Hepatocyte (in vitro differentiated cells): ENCODE measurements at regions not wholly inside any gene's neighbourhood (a gene's known extent, or its start where the extent isn't known, plus 50 kb on each side); places are given as distances from the start of the nearest gene placed in this dataset.
"Not testable (repeated sequence)": the region's sequence is repeated elsewhere in the genome, so short reads cannot be mapped to it uniquely, and the experiment has no call there.

Source experiments
- DNase-seq: peaks from one replicate; pipeline ENCODE4 v3.0.0-alpha.2; 2016; ENCODE audit warnings: low spot score
- H2AFZ ChIP-seq: fragments of 200-600 bp; sonication (generic); 2 replicates; pipeline ENCODE4 v1.6.0; 2016; ENCODE audit warnings: antibody characterized with exemption, mild to moderate bottlenecking
- H3K27ac ChIP-seq: fragments of 200-600 bp; sonication (generic); 2 replicates; pipeline ENCODE4 v1.5.1; 2016; ENCODE audit warnings: mild to moderate bottlenecking
- H3K27me3 ChIP-seq: fragments of 200-600 bp; sonication (generic); 2 replicates; pipeline ENCODE4 v1.6.1; 2016
- H3K36me3 ChIP-seq: fragments of 200-600 bp; sonication (generic); replicated peaks from 2 replicates; pipeline ENCODE4 v1.5.1; 2016; ENCODE audit warnings: low read depth; ENCODE audit not compliant: insufficient read depth
- H3K4me1 ChIP-seq: fragments of 200-600 bp; sonication (generic); 2 replicates; pipeline ENCODE4 v1.5.1; 2016; ENCODE audit warnings: mild to moderate bottlenecking, moderate library complexity; ENCODE audit not compliant: insufficient read depth
- H3K4me2 ChIP-seq: fragments of 200-600 bp; sonication (generic); 2 replicates; pipeline ENCODE4 v1.6.0; 2016
- H3K4me3 ChIP-seq: fragments of 200-600 bp; sonication (generic); 2 replicates; pipeline ENCODE4 v1.5.1; 2016; ENCODE audit warnings: mild to moderate bottlenecking
- H3K79me2 ChIP-seq: fragments of 200-600 bp; sonication (generic); 2 replicates; pipeline ENCODE4 v1.6.0; 2017; ENCODE audit warnings: mild to moderate bottlenecking
- H3K9me2 ChIP-seq: fragments of 200-600 bp; sonication (generic); replicated peaks from 2 replicates; pipeline ENCODE4 v1.6.0; 2017; ENCODE audit warnings: mild to moderate bottlenecking; ENCODE audit not compliant: insufficient read depth
- H3K9me3 ChIP-seq: fragments of 200-600 bp; sonication (generic); 2 replicates; pipeline ENCODE4 v1.5.1; 2016; ENCODE audit warnings: low read depth, mild to moderate bottlenecking
- H4K20me1 ChIP-seq: fragments of 200-600 bp; sonication (generic); 2 replicates; pipeline ENCODE4 v1.6.0; 2016; ENCODE audit warnings: mild to moderate bottlenecking; ENCODE audit not compliant: insufficient read depth, poor library complexity, severe bottlenecking
- CTCF ChIP-seq: fragments of 200-600 bp; sonication (generic); IDR thresholded peaks from 2 replicates; pipeline ENCODE4 v1.5.1; 2016; ENCODE audit warnings: antibody characterized with exemption, mild to moderate bottlenecking; ENCODE audit not compliant: poor library complexity
- EZH2 ChIP-seq: fragments of 200-600 bp; sonication (generic); IDR thresholded peaks from 2 replicates; pipeline ENCODE4 v1.6.1; 2016; ENCODE audit warnings: antibody characterized with exemption, mild to moderate bottlenecking, borderline replicate concordance
- EZH2phosphoT487 ChIP-seq: fragments of 200-600 bp; sonication (generic); IDR thresholded peaks from one replicate; pipeline ENCODE4 v1.6.1; 2018; ENCODE audit warnings: antibody characterized with exemption, mild to moderate bottlenecking, low read depth, moderate library complexity; ENCODE audit not compliant: unreplicated experiment, severe bottlenecking
- WGBS: methylation state at CpG from one replicate; pipeline ENCODE4 v1.1.6; 2016; ENCODE audit warnings: low lambda C conversion rate; ENCODE audit errors: missing lambda C conversion rate; 5-methylcytosine and 5-hydroxymethylcytosine counted together

DNA sequence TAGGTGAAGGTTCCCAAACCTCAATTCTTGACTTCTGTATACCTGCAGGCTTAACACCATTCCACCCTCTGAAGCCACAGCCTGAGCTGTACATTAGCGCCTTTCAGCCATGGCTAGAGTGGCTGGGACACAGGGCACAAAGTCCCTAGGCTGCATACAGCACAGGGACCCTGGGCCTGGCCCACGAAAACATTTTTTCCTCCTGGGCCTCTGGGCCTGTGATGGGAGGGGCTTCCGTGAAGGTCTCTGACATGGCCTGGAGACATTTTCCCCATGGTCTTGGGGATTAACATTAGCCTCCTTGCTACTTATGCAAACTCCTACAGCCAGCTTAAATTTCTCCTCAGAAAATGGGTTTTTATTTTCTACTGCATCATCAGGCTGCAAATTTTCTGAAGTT, 195.2 kb upstream of the NR3C2 start:
- not testable (repeated sequence) for H3K27me3 ChIP-seq, H3K9me2 ChIP-seq, DNase-seq, H2AFZ ChIP-seq, H3K79me2 ChIP-seq, H3K4me3 ChIP-seq, H3K4me2 ChIP-seq, H4K20me1 ChIP-seq, H3K27ac ChIP-seq, H3K9me3 ChIP-seq, H3K36me3 ChIP-seq, H3K4me1 ChIP-seq
- 85% methylated on average over 3 of the region's 3 CpGs for WGBS

- no peak overlapping the region for H3K4me2 ChIP-seq
- H3K27ac ChIP-seq, result no peak overlapping the region
- no peaks in the 10 kb centered on the region for H3K9me3 ChIP-seq
- no peaks in the 10 kb centered on the region for H3K79me2 ChIP-seq
- H3K4me3 ChIP-seq, result no peak overlapping the region
- no peak for DNase-seq
- TF ChIP-seq EZH2phosphoT487 (no peak), CTCF (no peak), EZH2 (no peak)
- no peaks in the 10 kb centered on the region for H3K36me3 ChIP-seq
- no peaks in the 10 kb centered on the region for H4K20me1 ChIP-seq
- no peaks in the 10 kb centered on the region for H3K4me1 ChIP-seq
- H3K9me2 ChIP-seq, result no peaks in the 10 kb centered on the region
- 89% methylated on average over 3 of the region's 3 CpGs for WGBS
- H2AFZ ChIP-seq, result no peak overlapping the region
- H3K27me3 ChIP-seq, result no peaks in the 10 kb centered on the region
Measured at GRCh38 chr4:148634476-148634875, 192.3 kb upstream of the NR3C2 start.

GRCh38 chr4:148633720-148634119, 191.5 kb upstream of the NR3C2 start:
- Histone ChIP-seq H2AFZ (no peak overlapping the region), H3K27me3 (no peaks in the 10 kb centered on the region), H3K27ac (no peak overlapping the region), H3K4me2 (no peak overlapping the region), H3K4me3 (no peak overlapping the region), H3K9me2 (no peaks in the 10 kb centered on the region), H3K79me2 (no peaks in the 10 kb centered on the region), H3K36me3 (no peaks in the 10 kb centered on the region), H3K9me3 (no peaks in the 10 kb centered on the region), H4K20me1 (no peaks in the 10 kb centered on the region), H3K4me1 (no peaks in the 10 kb centered on the region)
- WGBS, result 94% methylated on average over 3 of the region's 3 CpGs
- DNase-seq, result peak; percentile 26
- TF ChIP-seq EZH2 (no peak), CTCF (no peak)

DNA sequence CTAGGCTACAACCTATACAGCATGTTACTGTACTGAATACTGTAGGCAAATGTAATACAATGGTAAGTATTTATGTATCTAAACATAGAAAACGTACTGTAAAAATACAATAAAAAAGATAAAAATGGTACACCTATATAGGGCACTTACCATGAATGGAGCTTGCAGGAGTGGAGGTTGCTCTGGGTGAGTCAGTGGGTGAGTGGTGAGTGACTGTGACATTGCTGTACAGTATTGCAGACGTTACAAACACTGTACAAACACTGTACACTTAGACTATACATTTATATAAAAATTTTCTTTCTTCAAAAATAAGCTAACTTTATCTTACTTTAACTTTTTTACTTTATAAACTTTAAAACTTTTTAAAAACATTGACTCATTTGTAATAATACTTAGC, 190.3 kb upstream of the NR3C2 start:
- Histone ChIP-seq H3K4me3 (no peak overlapping the region), H3K9me2 (no peaks in the 10 kb centered on the region), H3K27ac (no peak overlapping the region), H4K20me1 (no peaks in the 10 kb centered on the region), H3K4me1 (no peaks in the 10 kb centered on the region), H3K36me3 (no peaks in the 10 kb centered on the region), H3K9me3 (no peaks in the 10 kb centered on the region), H3K27me3 (no peaks in the 10 kb centered on the region), H3K4me2 (no peak overlapping the region), H3K79me2 (no peaks in the 10 kb centered on the region), H2AFZ (no peak overlapping the region)
- TF ChIP-seq CTCF, result no peak
- no peak for TF ChIP-seq EZH2
- TF ChIP-seq EZH2phosphoT487, result no peak
- 80% methylated on average over 2 of the region's 2 CpGs for WGBS
- DNase-seq, result no peak
